BE2C (cell line): ENCODE measurements at regions not wholly inside any gene's neighbourhood (a gene's known extent, or its start where the extent isn't known, plus 50 kb on each side); places are given as distances from the start of the nearest gene placed in this dataset.

Experiments used
- DNase-seq: peaks from one replicate; pipeline ENCODE4 v3.0.0-alpha.2; 2020
- H3K27me3 ChIP-seq: fragments of 250-450 bp; sonication (Bioruptor Pico); 2 replicates; pipeline ENCODE4 v1.5.1; 2020; ENCODE audit warnings: mild to moderate bottlenecking
- H3K36me3 ChIP-seq: fragments of 250-450 bp; sonication (Bioruptor Pico); 2 replicates; pipeline ENCODE4 v1.5.1; 2020; ENCODE audit warnings: mild to moderate bottlenecking
- H3K4me1 ChIP-seq: fragments of 250-450 bp; sonication (Bioruptor Pico); 2 replicates; pipeline ENCODE4 v1.5.1; 2020
- H3K4me3 ChIP-seq: 2 replicates; pipeline ENCODE4 v1.5.1; 2011; ENCODE audit warnings: low read depth, low read length
- H3K9me3 ChIP-seq: fragments of 250-450 bp; sonication (Bioruptor Pico); 2 replicates; pipeline ENCODE4 v1.5.1; 2020
- CTCF ChIP-seq: IDR thresholded peaks from 2 replicates; pipeline ENCODE4 v1.5.1; 2012; ENCODE audit warnings: mild to moderate bottlenecking, low read depth, low read length

GRCh38 chr7:70870349-70870748 lies 261.6 kb upstream of the GALNT17 start:
- no peaks in the 10 kb centered on the region for H3K27me3 ChIP-seq
- no peak for DNase-seq
- no peak overlapping the region for H3K4me3 ChIP-seq
- no peaks in the 10 kb centered on the region for H3K9me3 ChIP-seq
- no peaks in the 10 kb centered on the region for H3K4me1 ChIP-seq
- TF ChIP-seq CTCF: no peak
- H3K36me3 ChIP-seq: no peaks in the 10 kb centered on the region

- TF ChIP-seq CTCF: no peak
- no peaks in the 10 kb centered on the region for H3K4me1 ChIP-seq
Observed at GRCh38 chr7:70872188-70872587, 259.8 kb upstream of the GALNT17 start.

GRCh38 chr7:70881167-70881847 lies 250.6 kb upstream of the GALNT17 start:
- Histone ChIP-seq H3K4me1 (no peaks in the 10 kb centered on the region), H3K36me3 (no peaks in the 10 kb centered on the region), H3K9me3 (no peaks in the 10 kb centered on the region; the same call in 1 of the 2 replicates), H3K27me3 (no peaks in the 10 kb centered on the region), H3K4me3 (no peak overlapping the region)
- no peak for TF ChIP-seq CTCF
- peak; percentile 19 for DNase-seq

More at GRCh38 chr7:70872188-70872587, 259.8 kb upstream of the GALNT17 start:
- Histone ChIP-seq H3K27me3 (no peaks in the 10 kb centered on the region), H3K4me3 (no peak overlapping the region), H3K9me3 (no peaks in the 10 kb centered on the region; the same call in 1 of the 2 replicates), H3K36me3 (no peaks in the 10 kb centered on the region)
- DNase-seq: no peak

- Histone ChIP-seq H3K36me3 (no peaks in the 10 kb centered on the region), H3K4me3 (no peak overlapping the region), H3K27me3 (no peaks in the 10 kb centered on the region), H3K9me3 (no peaks in the 10 kb centered on the region), H3K4me1 (no peaks in the 10 kb centered on the region)
- no peak for TF ChIP-seq CTCF
- no peak for DNase-seq
Observed at GRCh38 chr7:70883750-70884439, 248.0 kb upstream of the GALNT17 start.

- H3K36me3 ChIP-seq: no peaks in the 10 kb centered on the region
- no peak for TF ChIP-seq CTCF
- no peaks in the 10 kb centered on the region for H3K27me3 ChIP-seq
- DNase-seq: no peak
- H3K4me3 ChIP-seq: no peak overlapping the region
- no peaks in the 10 kb centered on the region for H3K9me3 ChIP-seq
- H3K4me1 ChIP-seq: no peaks in the 10 kb centered on the region
Observed at GRCh38 chr7:70884440-70884764, 247.5 kb upstream of the GALNT17 start.

- no peak for TF ChIP-seq CTCF
- Histone ChIP-seq H3K36me3 (no peaks in the 10 kb centered on the region), H3K4me3 (no peak overlapping the region), H3K9me3 (no peaks in the 10 kb centered on the region), H3K4me1 (no peaks in the 10 kb centered on the region), H3K27me3 (no peaks in the 10 kb centered on the region)
- DNase-seq: no peak
Observed at GRCh38 chr7:70884809-70885208, 247.1 kb upstream of the GALNT17 start.
